GM21447 (cell line): ENCODE measurements at regions not wholly inside any gene's neighbourhood (a gene's known extent, or its start where the extent isn't known, plus 50 kb on each side); places are given as distances from the start of the nearest gene placed in this dataset.

Experiments used
- ATAC-seq: cut with Tn5 transposase; IDR thresholded peaks from one replicate; pipeline ENCODE4 v1.9.1; 2021; ENCODE audit not compliant: unreplicated experiment

DNA sequence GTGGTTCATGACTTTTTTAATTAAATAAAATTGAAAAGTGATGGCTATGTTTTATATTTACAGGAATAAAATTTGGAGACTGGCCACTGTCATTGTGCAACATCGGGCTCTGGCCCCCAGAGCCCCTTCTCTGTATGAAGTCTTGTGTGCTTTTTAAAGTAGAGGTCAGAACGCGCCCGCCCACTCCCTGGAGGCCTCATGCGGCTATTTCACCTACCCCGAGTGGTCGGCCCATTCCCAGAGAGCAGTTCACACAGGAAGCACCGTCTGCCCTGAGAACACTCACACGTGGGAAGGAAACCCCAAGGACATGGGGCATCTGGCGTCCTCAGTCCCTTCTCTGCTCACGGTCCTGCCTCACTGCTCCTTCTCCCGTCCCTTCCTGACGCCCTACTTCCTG, 296.9 kb upstream of the SALL3 start:
- no peak for ATAC-seq

GRCh38 chr18:78683191-78684010, 296.2 kb upstream of the SALL3 start:
- no peak for ATAC-seq

GRCh38 chr18:78685250-78685979, 294.2 kb upstream of the SALL3 start:
- no peak for ATAC-seq

DNA sequence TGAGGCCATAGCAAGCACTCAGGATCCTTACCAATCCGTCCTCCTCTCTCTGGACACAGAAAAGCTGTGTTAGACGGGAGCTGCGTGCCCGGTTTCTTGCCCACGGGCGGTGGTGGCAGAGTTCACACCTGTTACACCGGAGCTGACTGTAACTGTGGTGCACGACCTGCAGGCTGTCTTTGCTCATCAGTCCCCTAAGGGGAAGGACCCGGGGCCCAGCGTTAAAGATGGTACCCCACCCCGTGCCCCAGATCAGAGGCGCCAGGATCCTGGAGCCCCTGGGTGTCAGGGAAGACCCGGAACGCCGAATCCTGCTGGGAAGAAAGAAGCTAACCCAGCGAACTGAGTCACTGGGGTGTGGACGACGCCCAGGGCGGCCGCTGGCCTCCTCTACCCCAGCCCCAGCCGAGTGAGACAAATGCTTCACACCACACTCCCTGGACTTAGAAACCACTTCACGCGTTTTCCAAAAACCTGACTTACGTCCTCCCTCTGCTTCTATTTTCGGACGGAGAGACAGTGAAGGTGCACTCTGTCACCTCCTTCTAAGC, 293.6 kb upstream of the SALL3 start:
- no peak for ATAC-seq

GRCh38 chr18:78686976-78687685, 292.5 kb upstream of the SALL3 start:
- no peak for ATAC-seq

GRCh38 chr18:78687736-78688135, 291.9 kb upstream of the SALL3 start:
- ATAC-seq, result no peak

- ATAC-seq, result no peak
Measured at GRCh38 chr18:78688249-78688648, 291.4 kb upstream of the SALL3 start.

DNA sequence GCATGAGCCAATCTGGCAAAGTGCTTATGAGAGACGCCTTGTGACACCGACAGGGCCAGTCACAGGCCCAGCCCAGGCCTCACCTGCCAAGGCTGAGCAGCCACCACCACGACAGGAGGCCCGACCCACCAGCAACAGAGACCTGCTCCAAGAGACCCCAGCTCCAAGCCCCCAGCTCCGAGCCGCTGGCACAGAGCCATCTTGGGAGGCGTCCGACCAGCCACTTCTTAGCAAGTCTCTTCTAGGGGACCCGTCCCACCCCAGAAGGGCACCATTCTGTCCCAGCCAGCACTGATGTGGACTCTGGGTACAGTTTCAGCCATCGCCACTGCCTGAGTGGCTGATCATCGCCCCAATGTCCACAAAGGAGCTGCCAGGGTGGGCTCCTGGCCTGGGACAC, 290.7 kb upstream of the SALL3 start:
- no peak for ATAC-seq

DNA sequence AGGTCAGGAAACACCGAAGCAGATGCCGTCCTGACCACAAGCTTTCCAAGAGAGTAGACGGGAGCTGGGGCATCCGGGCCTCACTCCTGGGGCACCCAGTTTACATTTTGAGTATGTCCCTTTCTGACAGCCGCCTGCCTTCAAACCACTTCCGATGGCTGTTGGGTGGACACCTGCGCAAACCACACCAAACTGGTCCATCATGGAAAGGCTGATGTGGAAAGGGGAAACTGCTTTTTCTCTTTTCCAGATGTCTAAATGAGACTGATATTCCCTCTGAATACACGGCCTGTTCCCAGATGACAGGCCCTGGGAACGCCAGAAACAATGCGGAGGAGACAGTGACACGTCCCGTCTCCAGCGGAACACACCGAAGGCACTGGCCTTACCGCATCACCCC, 290.0 kb upstream of the SALL3 start:
- ATAC-seq, result no peak

GRCh38 chr18:78692105-78692504, 287.5 kb upstream of the SALL3 start:
- no peak for ATAC-seq

DNA sequence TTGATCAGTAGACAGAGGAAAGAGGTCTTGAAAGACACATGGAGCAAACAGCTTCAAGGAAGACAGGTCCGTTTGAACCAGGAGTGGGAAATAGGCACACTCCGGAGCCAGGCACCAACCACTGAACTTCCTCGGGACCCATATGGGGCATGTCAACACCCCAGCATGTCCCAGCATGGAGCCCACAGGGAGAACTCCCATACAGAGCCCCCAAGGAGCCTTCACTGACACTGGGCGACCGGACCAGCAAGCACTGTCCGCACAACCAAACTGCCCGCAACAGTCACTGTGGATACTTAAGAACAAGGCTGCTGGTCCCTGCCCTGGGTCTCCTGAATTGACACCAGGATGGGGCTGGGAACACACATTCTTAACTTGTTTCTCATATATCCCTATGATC, 286.2 kb upstream of the SALL3 start:
- ATAC-seq, result no peak

GRCh38 chr18:78696698-78697435, 282.8 kb upstream of the SALL3 start:
- ATAC-seq, result no peak

DNA sequence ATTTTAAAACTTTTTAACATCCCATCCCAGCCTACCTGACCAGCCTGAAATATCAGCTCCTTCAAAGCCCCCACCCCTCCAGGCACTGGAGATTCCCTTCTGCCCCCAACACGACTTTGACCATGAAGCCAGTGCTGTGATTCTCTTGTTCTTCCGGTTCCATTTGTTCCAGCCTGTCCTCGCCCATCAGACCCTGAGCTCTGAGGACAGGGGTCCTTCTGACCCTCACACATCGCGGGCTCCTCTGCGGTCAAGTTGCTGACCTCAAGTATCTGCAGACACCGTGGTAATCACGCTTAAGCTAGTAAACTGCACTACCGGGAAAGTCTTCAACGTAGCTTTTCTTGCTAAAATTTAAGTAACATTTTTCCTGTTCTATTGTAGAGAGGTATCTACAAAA, 282.2 kb upstream of the SALL3 start:
- no peak for ATAC-seq

DNA sequence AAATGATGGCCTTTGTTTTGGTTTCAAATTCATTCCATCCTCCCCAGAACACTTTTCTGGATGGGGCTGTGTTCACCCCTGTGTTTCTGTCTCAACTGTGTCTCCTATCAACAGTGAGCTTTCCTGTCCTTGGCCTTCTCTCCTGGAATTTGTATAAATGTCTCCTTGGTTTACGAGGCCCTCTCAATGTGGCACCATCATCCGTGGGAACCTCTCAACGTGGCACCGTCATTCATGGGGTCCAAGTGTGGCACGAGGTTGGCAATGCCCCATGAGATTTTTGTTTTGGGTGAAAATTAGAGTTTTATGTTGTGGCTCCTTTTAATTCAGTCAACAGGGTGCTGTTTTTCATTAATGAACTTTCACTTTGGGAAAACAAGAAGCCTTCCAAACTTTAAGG, 280.7 kb upstream of the SALL3 start:
- no peak for ATAC-seq

- ATAC-seq, result no peak
Measured at GRCh38 chr18:78699499-78699898, 280.1 kb upstream of the SALL3 start.

DNA sequence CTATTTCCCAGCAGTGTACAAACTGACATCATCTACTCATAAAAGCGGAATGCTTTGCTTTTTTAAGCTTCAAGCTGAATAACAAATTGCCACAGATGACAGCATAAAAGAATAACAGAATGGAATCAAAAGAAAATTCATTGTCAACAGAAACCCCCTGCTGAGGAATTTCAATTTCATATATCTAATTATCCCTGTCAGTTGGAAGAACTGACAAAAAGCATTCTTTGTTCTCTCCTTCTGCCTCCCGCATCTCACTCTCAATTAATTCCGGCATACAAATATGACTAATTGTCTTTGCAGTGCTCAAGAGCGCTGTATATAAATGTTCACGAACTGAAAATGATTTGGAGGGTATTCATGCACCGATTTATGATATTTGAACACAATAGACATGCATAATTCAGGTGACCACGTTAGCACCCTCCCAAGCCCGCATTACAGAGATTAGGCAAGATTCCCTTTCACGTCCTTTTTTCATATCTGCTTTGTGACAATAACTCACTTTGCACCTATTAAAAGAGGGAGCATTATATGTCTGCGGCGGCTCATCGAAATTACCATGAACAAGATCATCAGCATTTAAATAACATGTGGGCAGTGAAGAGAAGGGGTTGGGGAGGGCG, 277.7 kb upstream of the SALL3 start:
- ATAC-seq, result no peak

- ATAC-seq, result no peak
Measured at GRCh38 chr18:78703291-78703690, 276.3 kb upstream of the SALL3 start.

DNA sequence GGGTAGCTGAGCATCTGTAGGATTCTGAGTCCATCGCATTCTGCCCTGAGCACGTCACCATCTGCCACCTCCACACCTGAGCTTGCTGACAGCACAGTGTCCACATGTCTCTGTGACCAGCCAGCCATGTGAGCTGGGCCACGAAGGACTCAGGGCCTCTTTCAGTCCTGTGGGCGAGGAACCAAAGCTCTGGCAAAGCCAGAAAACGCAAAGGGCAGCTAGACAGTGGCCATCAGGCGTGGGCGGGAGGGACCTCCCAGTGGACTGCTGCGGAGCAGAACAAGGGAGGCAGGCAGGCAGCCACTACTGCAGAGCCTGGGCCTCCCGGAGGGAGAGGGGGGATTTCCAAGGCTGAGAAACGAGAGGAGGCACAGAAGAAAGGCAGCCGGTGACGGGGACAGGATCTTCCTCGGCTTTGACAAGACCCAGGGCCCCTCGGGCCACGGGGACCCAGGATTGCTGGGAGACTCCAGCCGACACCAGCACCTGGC, 274.6 kb upstream of the SALL3 start:
- ATAC-seq, result no peak

DNA sequence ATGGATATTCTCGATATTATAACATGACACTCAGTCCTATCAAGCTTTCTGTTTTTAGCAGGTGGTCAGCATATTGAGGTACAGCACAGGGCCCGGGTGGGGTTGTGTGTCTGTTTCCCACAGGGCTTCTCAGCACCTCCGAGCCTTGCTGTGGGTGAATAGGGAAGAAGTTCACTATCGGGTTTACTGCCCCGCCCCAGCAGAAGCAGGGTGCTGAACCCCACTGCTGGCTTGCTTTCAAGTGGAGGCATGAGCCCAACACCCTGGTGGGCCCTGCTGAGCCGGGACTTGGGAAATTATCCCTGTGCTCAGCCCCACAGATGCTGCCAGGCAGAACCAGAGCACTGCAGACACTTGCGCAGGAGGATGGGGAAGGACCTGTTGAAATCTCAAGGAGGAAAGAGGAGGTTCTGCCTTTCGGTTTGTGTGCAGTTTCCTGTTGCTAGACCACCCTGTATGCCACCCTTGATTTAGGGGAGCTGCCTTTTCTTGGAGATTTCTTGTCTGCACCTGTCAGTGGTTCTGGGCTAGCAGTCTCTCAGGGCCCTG, 270.3 kb upstream of the SALL3 start:
- ATAC-seq, result no peak

DNA sequence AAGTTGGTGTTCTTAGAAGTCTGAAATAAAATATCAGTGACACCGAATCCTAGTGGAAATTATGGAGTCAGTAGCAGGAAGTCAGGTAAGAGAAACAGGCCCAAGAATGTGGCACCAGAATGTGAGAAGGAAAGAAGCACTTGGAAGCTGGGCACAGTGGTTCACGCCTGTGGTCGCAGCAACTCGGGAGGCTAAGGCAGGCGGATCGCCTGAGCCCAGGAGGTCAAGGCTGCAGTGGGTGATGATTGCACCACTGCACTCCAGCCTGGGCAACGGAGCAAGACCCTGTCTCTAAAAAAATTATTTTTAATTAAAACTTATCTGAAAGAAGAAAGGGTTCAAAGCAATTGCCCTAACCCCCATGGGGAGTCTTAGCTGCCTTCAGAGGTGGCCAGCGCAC, 268.3 kb upstream of the SALL3 start:
- ATAC-seq, result no peak
